ENCODE measurements at regions not wholly inside any gene's neighbourhood (a gene's known extent, or its start where the extent isn't known, plus 50 kb on each side); places are given as distances from the start of the nearest gene placed in this dataset.

- no peak for TF ChIP-seq JUN (IDR thresholded peaks at IDR 0.05; ENCODE audit: borderline replicate concordance, insufficient read depth, insufficient read length, low read depth)
- no peak for TF ChIP-seq POLR2A (IDR thresholded peaks at IDR 0.05; ENCODE audit: low read depth, low read length)
- TF ChIP-seq POLR2AphosphoS5 (IDR thresholded peaks at IDR 0.05; ENCODE audit: insufficient read depth, low read depth, low read length) = no peak
- no peak for TF ChIP-seq CTCF (IDR thresholded peaks at IDR 0.05; ENCODE audit: extremely low read depth in 1 of 2, insufficient read depth in 1 of 2, low read depth in 1 of 2, low read length in 2 of 2)
- TF ChIP-seq EZH2 (IDR thresholded peaks at IDR 0.05; ENCODE audit: borderline replicate concordance, low read depth, low read length, severe bottlenecking) = no peak
- TF ChIP-seq MAX (IDR thresholded peaks at IDR 0.05; ENCODE audit: insufficient read depth, insufficient read length) = no peak
- no peak for TF ChIP-seq MYC (IDR thresholded peaks at IDR 0.05; ENCODE audit: low read depth, low read length)
Observed at GRCh38 chr2:43081131-43081765, 145.2 kb downstream of the ZFP36L2 start.

All from endothelial cell of umbilical vein (primary cell).